Activated CD4-positive, alpha-beta T cell treated with anti-CD3 and anti-CD28 coated beads, Interleukin-2, amount 50 U/mL, for 1 hour (primary cell): ENCODE measurements at regions not wholly inside any gene's neighbourhood (a gene's known extent, or its start where the extent isn't known, plus 50 kb on each side); places are given as distances from the start of the nearest gene placed in this dataset.
"Not testable (repeated sequence)": the region's sequence is repeated elsewhere in the genome, so short reads cannot be mapped to it uniquely, and the experiment has no call there.

Source experiments
- DNase-seq: peaks from one replicate; pipeline ENCODE4 v3.0.0-alpha.2; 2020

- no peak for DNase-seq
Measured at GRCh38 chr21:39020751-39021477, 162.3 kb downstream of the PSMG1 start.

GRCh38 chr21:39018730-39019129, 164.5 kb downstream of the PSMG1 start:
- DNase-seq, result no peak

GRCh38 chr21:39016740-39017315, 166.4 kb downstream of the PSMG1 start:
- no peak for DNase-seq

- DNase-seq, result no peak
Measured at GRCh38 chr21:39014747-39015146, 168.5 kb downstream of the PSMG1 start.

- DNase-seq, result no peak
Measured at GRCh38 chr21:39012326-39013230, 170.7 kb downstream of the PSMG1 start.

GRCh38 chr21:39011911-39012310, 171.3 kb downstream of the PSMG1 start:
- DNase-seq, result no peak

GRCh38 chr21:39010629-39011404, 172.4 kb downstream of the PSMG1 start:
- no peak for DNase-seq

- no peak for DNase-seq
Measured at GRCh38 chr21:39009587-39010225, 173.5 kb downstream of the PSMG1 start.

GRCh38 chr21:39007985-39008384, 175.3 kb downstream of the PSMG1 start:
- no peak for DNase-seq

GRCh38 chr21:39007532-39007931, 175.7 kb downstream of the PSMG1 start:
- DNase-seq, result no peak

GRCh38 chr21:39006571-39007311, 176.5 kb downstream of the PSMG1 start:
- DNase-seq, result no peak

- no peak for DNase-seq
Measured at GRCh38 chr21:39005502-39005787, 177.8 kb downstream of the PSMG1 start.

- no peak for DNase-seq
Measured at GRCh38 chr21:39004634-39005501, 178.4 kb downstream of the PSMG1 start.

- DNase-seq, result no peak
Measured at GRCh38 chr21:39003982-39004633, 179.1 kb downstream of the PSMG1 start.

- DNase-seq, result no peak
Measured at GRCh38 chr21:39001341-39001740, 181.9 kb downstream of the PSMG1 start.

GRCh38 chr21:39000496-39000895, 182.8 kb downstream of the PSMG1 start:
- DNase-seq, result no peak

GRCh38 chr21:38999161-38999560, 184.1 kb downstream of the PSMG1 start:
- no peak for DNase-seq

GRCh38 chr21:38998281-38998680, 185.0 kb downstream of the PSMG1 start:
- not testable (repeated sequence) for DNase-seq

- not testable (repeated sequence) for DNase-seq
Measured at GRCh38 chr21:38997843-38998175, 185.4 kb downstream of the PSMG1 start.

GRCh38 chr21:38997051-38997842, 186.0 kb downstream of the PSMG1 start:
- no peak for DNase-seq
